Kidney capillary endothelial cell (primary cell): ENCODE measurements at regions not wholly inside any gene's neighbourhood (a gene's known extent, or its start where the extent isn't known, plus 50 kb on each side); places are given as distances from the start of the nearest gene placed in this dataset.
"Not testable (repeated sequence)": the region's sequence is repeated elsewhere in the genome, so short reads cannot be mapped to it uniquely, and the experiment has no call there.

Experiments
- DNase-seq: peaks from one replicate; pipeline ENCODE4 v3.0.0-alpha.2; 2018; ENCODE audit warnings: low spot score

- DNase-seq: no peak
Observed at GRCh38 chr3:124318014-124318413, 326.1 kb upstream of the ROPN1 start.

GRCh38 chr3:124318656-124319055 lies 326.7 kb upstream of the ROPN1 start:
- no peak for DNase-seq

GRCh38 chr3:124320976-124321375 lies 329.1 kb upstream of the ROPN1 start:
- DNase-seq: no peak

GRCh38 chr3:124322309-124322880 lies 330.5 kb upstream of the ROPN1 start:
- no peak for DNase-seq

- DNase-seq: no peak
Observed at GRCh38 chr3:124322966-124323365, 331.0 kb upstream of the ROPN1 start.

- no peak for DNase-seq
Observed at GRCh38 chr3:124325248-124325647, 333.3 kb upstream of the ROPN1 start.

- no peak for DNase-seq
Observed at GRCh38 chr3:124329723-124330122, 337.8 kb upstream of the ROPN1 start.

GRCh38 chr3:124333931-124334640 lies 342.2 kb upstream of the ROPN1 start:
- DNase-seq: no peak

- DNase-seq: no peak
Observed at GRCh38 chr3:124336067-124336656, 344.2 kb upstream of the ROPN1 start.

- DNase-seq: no peak
Observed at GRCh38 chr3:124345845-124346244, 353.9 kb upstream of the ROPN1 start.

- DNase-seq: no peak
Observed at GRCh38 chr3:124346487-124346886, 354.6 kb upstream of the ROPN1 start.

- DNase-seq: no peak
Observed at GRCh38 chr3:124347418-124347817, 355.5 kb upstream of the ROPN1 start.

- DNase-seq: not testable (repeated sequence)
Observed at GRCh38 chr3:124348555-124348954, 356.6 kb upstream of the ROPN1 start.

- peak; percentile 35 for DNase-seq
Observed at GRCh38 chr3:124351430-124352148, 359.7 kb upstream of the ROPN1 start.

- no peak for DNase-seq
Observed at GRCh38 chr3:124352149-124352539, 360.2 kb upstream of the ROPN1 start.

GRCh38 chr3:124353691-124354090 lies 361.8 kb upstream of the ROPN1 start:
- no peak for DNase-seq

- no peak for DNase-seq
Observed at GRCh38 chr3:124354150-124354549, 362.2 kb upstream of the ROPN1 start.

- no peak for DNase-seq
Observed at GRCh38 chr3:124358156-124358555, 366.2 kb upstream of the ROPN1 start.

- no peak for DNase-seq
Observed at GRCh38 chr3:124360155-124360554, 368.2 kb upstream of the ROPN1 start.

- no peak for DNase-seq
Observed at GRCh38 chr3:124360563-124360962, 368.6 kb upstream of the ROPN1 start.

- no peak for DNase-seq
Observed at GRCh38 chr3:124361566-124361965, 368.7 kb upstream of the UMPS start.

GRCh38 chr3:124362455-124362854 lies 367.8 kb upstream of the UMPS start:
- DNase-seq: no peak

GRCh38 chr3:124363476-124363875 lies 366.8 kb upstream of the UMPS start:
- no peak for DNase-seq
